Fibroblast of lung (primary cell): ENCODE measurements at regions not wholly inside any gene's neighbourhood (a gene's known extent, or its start where the extent isn't known, plus 50 kb on each side); places are given as distances from the start of the nearest gene placed in this dataset.

Experiments used
- CTCF ChIP-seq, 2 donors: IDR thresholded peaks in 1 of 2; conservative IDR thresholded peaks in 1 of 2; 1 replicate in 1 of 2; 2 replicates in 1 of 2; pipeline ENCODE4 v1.5.1; 2011 to 2012; ENCODE audit warnings: low read length in 2 of 2, control low read depth in 1 of 2, inconsistent platforms in 1 of 2, low read depth in 1 of 2, mild to moderate bottlenecking in 1 of 2
- EZH2 ChIP-seq: IDR thresholded peaks from 2 replicates; pipeline ENCODE4 v1.5.1; 2012; ENCODE audit warnings: low read length, control low read depth, mild to moderate bottlenecking; ENCODE audit errors: missing control alignments

DNA sequence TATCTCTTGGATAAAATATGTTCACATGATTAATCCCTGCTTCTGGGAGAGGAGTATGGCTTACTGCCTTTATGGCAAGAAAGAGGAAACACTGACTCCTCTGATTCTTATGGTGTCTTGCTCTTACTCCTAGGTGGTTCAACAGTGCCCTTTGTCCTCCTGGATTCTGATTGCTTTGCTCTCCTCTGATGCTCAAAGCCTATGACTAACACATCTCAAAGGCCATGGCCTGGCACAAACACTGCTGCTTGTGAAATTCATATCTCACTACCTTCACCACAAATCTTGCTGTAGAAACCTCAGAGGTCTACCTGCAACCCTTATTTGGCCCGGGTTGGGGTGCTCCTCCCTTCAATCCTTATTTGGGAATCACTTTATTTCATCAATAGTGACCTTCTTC lies 217.2 kb downstream of the C12orf50 start:
- TF ChIP-seq CTCF (conservative IDR thresholded peaks at IDR 0.05 in 1 of 2, IDR thresholded peaks at IDR 0.05 in 1 of 2; ENCODE audit: low read depth in 1 of 2, low read length in 2 of 2): no peak
- no peak for TF ChIP-seq EZH2
